HAP-1 (cell line): ENCODE measurements at regions not wholly inside any gene's neighbourhood (a gene's known extent, or its start where the extent isn't known, plus 50 kb on each side); places are given as distances from the start of the nearest gene placed in this dataset.
"Not testable (repeated sequence)": the region's sequence is repeated elsewhere in the genome, so short reads cannot be mapped to it uniquely, and the experiment has no call there.

Experiments
- DNase-seq, 2 experiments: peaks; one replicate each; pipeline ENCODE4 v3.0.0-alpha.2; 2016 to 2020; ENCODE audit warnings: low spot score in 2 of 2
- H3K27me3 ChIP-seq: fragments of 250-450 bp; sonication (Bioruptor Pico); 2 replicates; pipeline ENCODE4 v1.5.1; 2020; ENCODE audit warnings: low read depth, mild to moderate bottlenecking, moderate library complexity
- H3K36me3 ChIP-seq: fragments of 250-450 bp; sonication (Bioruptor Pico); replicated peaks from 2 replicates; pipeline ENCODE4 v1.5.1; 2020; ENCODE audit warnings: mild to moderate bottlenecking
- H3K4me1 ChIP-seq: fragments of 250-450 bp; sonication (Bioruptor Pico); 2 replicates; pipeline ENCODE4 v1.5.1; 2020; ENCODE audit warnings: mild to moderate bottlenecking
- H3K4me3 ChIP-seq: fragments of 250-450 bp; sonication (Bioruptor Pico); 2 replicates; pipeline ENCODE4 v1.5.1; 2020; ENCODE audit warnings: mild to moderate bottlenecking, moderate library complexity
- H3K9me3 ChIP-seq: fragments of 250-450 bp; sonication (Bioruptor Pico); 2 replicates; pipeline ENCODE4 v1.5.1; 2020; ENCODE audit warnings: mild to moderate bottlenecking, moderate library complexity
- in situ Hi-C: fragments of 300-500 bp; cut with MboI; formaldehyde crosslinking; loops from 3 replicates; pipeline ENCODE4 v1.14.3; 2020; ENCODE audit warnings: low sequenced_read_pairs, inconsistent platforms, mixed read lengths

DNA sequence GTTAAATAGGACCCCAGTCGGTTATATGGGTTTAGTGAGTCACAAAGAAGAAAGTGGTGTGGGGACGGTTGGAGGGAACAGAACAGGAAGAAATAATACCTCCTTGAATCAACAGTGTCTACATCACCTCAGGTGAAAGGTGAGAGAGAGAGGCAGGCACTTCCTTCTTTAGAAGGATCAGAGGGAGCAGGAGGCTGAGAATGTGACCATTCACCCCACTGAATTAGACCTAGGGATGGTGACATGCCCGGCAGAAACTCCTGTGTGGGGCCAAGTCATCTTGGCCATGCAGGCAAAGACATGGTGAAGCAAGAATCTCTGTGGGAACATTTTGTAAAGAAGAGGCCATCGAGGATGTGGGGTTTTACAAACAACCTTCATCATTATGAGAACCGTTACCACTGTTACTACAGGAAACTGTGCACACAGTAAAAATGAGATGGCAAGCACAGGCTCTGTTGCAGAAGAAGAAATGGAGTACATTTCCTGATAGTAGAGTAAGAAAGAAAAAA lies 1196.9 kb downstream of the VRK1 start:
- Histone ChIP-seq H3K36me3 (no peaks in the 10 kb centered on the region), H3K27me3 (no peaks in the 10 kb centered on the region), H3K4me3 (no peak overlapping the region), H3K4me1 (no peaks in the 10 kb centered on the region), H3K9me3 (no peaks in the 10 kb centered on the region)
- no peak for DNase-seq
- in situ Hi-C loops = no loop called here

- in situ Hi-C loops = no loop called here
- H3K4me1 ChIP-seq = no peaks in the 10 kb centered on the region
- no peak for DNase-seq
- H3K36me3 ChIP-seq = no peaks in the 10 kb centered on the region
- H3K27me3 ChIP-seq = no peaks in the 10 kb centered on the region
- H3K4me3 ChIP-seq = no peak overlapping the region
- no peaks in the 10 kb centered on the region for H3K9me3 ChIP-seq
These were observed 1197.9 kb downstream of the VRK1 start for GRCh38 chr14:97995038-97995437.

GRCh38 chr14:97995531-97995930 lies 1198.3 kb downstream of the VRK1 start:
- no peak for DNase-seq
- in situ Hi-C loops = no loop called here
- H3K27me3 ChIP-seq = no peaks in the 10 kb centered on the region

DNA sequence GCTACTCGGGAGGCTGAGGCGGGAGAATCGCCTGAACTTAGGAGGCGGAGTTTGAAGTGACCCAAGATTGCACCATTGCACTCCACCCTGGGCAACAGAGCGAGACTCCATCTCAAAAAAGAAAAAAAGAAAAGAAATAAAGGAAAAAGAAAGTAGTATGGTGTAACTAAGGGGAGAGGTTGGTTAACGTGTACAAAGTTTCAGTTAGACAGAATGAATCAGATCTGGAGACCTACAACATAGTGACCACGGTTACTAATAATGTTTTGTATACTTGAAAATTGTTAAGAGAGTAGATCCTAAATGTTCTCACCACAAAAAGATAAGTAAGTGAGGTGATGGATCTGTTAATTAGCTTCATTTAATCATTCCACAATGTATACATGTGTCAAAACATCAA lies 1208.8 kb downstream of the VRK1 start:
- Histone ChIP-seq H3K36me3 (no peaks in the 10 kb centered on the region), H3K27me3 (no peaks in the 10 kb centered on the region), H3K4me3 (no peak overlapping the region), H3K4me1 (no peaks in the 10 kb centered on the region), H3K9me3 (no peaks in the 10 kb centered on the region)
- DNase-seq = no peak
- in situ Hi-C loops = no loop called here

More at GRCh38 chr14:97995531-97995930, 1198.3 kb downstream of the VRK1 start:
- Histone ChIP-seq H3K4me1 (no peaks in the 10 kb centered on the region), H3K4me3 (no peak overlapping the region), H3K9me3 (no peaks in the 10 kb centered on the region), H3K36me3 (no peaks in the 10 kb centered on the region)

- DNase-seq = no peak
- no peaks in the 10 kb centered on the region for H3K4me1 ChIP-seq
- no peaks in the 10 kb centered on the region for H3K36me3 ChIP-seq
- H3K4me3 ChIP-seq = no peak overlapping the region
- H3K27me3 ChIP-seq = no peaks in the 10 kb centered on the region
- in situ Hi-C loops = no loop called here
- H3K9me3 ChIP-seq = no peaks in the 10 kb centered on the region
These were observed 1211.4 kb downstream of the VRK1 start for GRCh38 chr14:98008381-98009113.

GRCh38 chr14:98009177-98009576 lies 1212.0 kb downstream of the VRK1 start:
- in situ Hi-C loops, H3K36me3 ChIP-seq, DNase-seq: not testable (repeated sequence)

DNA sequence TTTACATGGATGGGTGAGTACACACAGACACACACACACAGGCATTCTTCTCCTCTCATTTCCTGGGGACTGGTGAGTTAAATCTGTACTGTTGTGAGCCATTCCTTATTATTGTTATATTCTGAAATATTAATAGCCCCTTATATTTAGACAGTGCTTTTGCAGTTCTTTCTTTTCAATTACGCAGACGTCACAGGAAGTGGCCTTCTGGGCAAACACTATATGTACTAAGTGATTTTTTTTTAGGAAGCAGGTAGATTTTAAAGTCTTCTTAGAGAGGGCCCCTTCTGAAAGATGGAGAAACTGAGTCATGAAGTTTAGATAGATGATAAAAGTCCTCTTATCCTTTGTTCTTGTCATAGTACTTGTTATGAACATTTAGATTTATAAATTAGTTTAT lies 1213.6 kb downstream of the VRK1 start:
- Histone ChIP-seq H3K4me3 (no peak overlapping the region), H3K36me3 (no peaks in the 10 kb centered on the region), H3K9me3 (no peaks in the 10 kb centered on the region), H3K27me3 (no peaks in the 10 kb centered on the region), H3K4me1 (no peaks in the 10 kb centered on the region)
- in situ Hi-C loops = no loop called here
- no peak for DNase-seq

More at GRCh38 chr14:98009177-98009576, 1212.0 kb downstream of the VRK1 start:
- not testable (repeated sequence) for H3K4me3 ChIP-seq, H3K4me1 ChIP-seq, H3K9me3 ChIP-seq, H3K27me3 ChIP-seq

DNA sequence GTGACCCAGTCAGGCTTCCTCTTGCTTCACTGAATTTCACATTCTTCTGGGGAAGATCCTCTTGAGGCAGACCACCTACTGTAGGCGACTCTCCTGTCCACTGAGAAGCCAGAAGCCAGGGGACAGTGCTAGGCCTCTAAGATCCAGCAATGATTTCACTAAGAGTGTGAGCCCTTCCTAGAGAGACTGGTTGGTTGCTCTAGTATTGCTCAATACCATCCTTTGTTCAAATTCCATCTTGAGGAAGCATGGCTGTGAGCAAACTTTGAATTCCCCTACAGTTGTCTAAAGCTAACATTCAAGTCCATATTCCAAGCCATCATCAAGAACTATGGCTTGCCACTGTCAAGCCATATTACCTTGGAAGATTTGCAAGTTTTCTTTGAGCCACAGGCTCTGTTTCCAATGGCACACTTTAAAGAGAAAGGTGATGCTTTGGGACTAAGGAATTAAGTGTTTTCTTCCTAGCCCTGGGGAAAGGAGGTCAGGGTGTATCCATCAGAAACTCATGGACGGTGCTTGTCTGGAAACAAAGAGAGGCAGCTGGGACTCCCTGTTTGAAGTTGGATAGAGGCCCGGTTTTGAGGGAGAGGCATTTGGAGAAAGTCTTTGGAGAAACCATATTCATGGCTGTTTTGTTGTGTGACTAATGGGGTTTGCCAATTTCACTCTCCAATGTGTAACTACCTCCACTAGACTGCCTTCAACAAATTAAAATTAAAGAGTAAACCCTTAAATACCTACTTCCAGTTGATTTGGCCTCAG lies 1217.9 kb downstream of the VRK1 start:
- Histone ChIP-seq H3K4me3 (no peak overlapping the region), H3K27me3 (no peaks in the 10 kb centered on the region), H3K36me3 (no peaks in the 10 kb centered on the region), H3K4me1 (no peaks in the 10 kb centered on the region), H3K9me3 (no peaks in the 10 kb centered on the region)
- no peak for DNase-seq
- in situ Hi-C loops = no loop called here

DNA sequence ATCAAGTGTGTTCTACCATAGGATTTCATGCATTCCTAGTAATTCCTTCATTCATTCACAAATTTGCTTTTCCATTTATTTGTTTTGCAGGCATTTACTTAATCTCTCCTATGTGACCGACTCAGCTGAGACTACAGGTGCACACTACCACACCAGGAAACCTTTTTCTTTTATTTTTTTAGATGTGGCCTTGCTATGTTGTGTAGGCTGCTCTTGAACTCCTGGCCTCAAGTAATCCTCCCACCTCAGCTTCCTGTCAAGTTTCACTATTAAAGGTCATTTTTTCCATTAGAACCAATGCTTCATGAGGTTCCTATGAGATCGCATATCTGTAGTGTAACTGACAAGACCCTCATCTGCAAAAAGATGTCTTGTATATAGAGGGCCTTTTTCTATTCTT lies 1218.7 kb downstream of the VRK1 start:
- Histone ChIP-seq H3K4me3 (no peak overlapping the region), H3K9me3 (no peaks in the 10 kb centered on the region), H3K27me3 (no peaks in the 10 kb centered on the region), H3K4me1 (no peaks in the 10 kb centered on the region), H3K36me3 (no peaks in the 10 kb centered on the region)
- in situ Hi-C loops = no loop called here
- DNase-seq = no peak

- Histone ChIP-seq H3K4me3 (no peak overlapping the region), H3K36me3 (no peaks in the 10 kb centered on the region), H3K27me3 (no peaks in the 10 kb centered on the region), H3K9me3 (no peaks in the 10 kb centered on the region), H3K4me1 (no peaks in the 10 kb centered on the region)
- DNase-seq = no peak
- in situ Hi-C loops = no loop called here
These were observed 1221.4 kb downstream of the VRK1 start for GRCh38 chr14:98018628-98019027.

DNA sequence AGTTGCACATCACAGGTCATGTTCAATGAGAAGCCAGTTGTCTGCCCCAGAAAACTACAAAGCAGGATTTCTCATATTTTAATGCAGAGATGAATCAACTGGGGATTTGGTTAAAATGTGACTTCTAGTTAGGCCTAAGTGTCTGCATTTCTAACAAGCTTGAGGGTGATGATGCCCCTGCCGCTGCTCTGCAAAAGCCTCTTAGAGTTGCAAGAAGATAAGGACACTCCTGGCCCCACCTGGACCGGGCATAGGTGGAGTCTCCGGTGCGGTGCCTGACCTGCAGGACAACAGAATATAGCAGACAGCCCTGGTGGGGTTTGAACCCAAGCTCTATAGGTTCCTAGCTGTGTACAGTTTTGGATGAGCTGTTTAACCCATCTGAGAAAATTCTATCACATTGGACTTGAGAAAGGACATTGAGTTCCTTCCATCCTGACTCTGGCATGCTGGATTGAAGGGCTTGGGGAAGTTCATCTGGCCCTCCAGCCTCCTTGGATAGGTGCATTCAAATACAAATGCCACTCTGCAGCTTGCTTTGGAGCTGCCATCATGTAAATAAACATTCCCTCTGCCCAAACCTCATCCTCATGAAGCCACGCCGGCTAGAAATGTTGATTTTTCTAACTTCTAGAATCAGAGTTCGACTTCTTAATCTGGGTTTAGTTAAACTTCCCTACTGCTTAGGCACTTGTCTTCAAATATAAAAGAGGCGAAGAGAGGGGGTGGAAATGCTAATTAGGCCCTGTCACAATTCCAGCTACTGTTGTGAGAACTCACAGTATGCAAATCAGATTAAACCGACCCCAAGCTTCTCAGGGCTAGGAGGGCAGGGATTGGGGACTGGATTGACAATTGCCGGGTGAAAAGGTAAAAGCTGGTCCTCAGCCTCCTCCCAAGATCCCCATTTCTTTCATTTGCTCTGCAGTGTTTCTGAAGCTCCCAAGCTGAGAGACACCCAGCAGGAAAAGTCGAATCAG lies 1225.6 kb downstream of the VRK1 start:
- H3K36me3 ChIP-seq = no peaks in the 10 kb centered on the region

GRCh38 chr14:98028162-98028561 lies 1231.0 kb downstream of the VRK1 start:
- in situ Hi-C loops = no loop called here

More for the DNA sequence above, 1225.6 kb downstream of the VRK1 start:
- H3K9me3 ChIP-seq = no peaks in the 10 kb centered on the region
- H3K4me3 ChIP-seq = no peak overlapping the region
- H3K4me1 ChIP-seq = no peaks in the 10 kb centered on the region
- in situ Hi-C loops = no loop called here
- DNase-seq = no peak
- H3K27me3 ChIP-seq = no peaks in the 10 kb centered on the region

GRCh38 chr14:98035396-98035795 lies 1236.6 kb downstream of the BCL11B start:
- H3K4me1 ChIP-seq = no peaks in the 10 kb centered on the region
- DNase-seq = no peak
- no peaks in the 10 kb centered on the region for H3K27me3 ChIP-seq
- in situ Hi-C loops = no loop called here
- no peaks in the 10 kb centered on the region for H3K36me3 ChIP-seq
- no peaks in the 10 kb centered on the region for H3K9me3 ChIP-seq
- no peak overlapping the region for H3K4me3 ChIP-seq

More at GRCh38 chr14:98028162-98028561, 1231.0 kb downstream of the VRK1 start:
- H3K4me1 ChIP-seq = no peaks in the 10 kb centered on the region
- no peaks in the 10 kb centered on the region for H3K36me3 ChIP-seq
- DNase-seq = no peak
- H3K4me3 ChIP-seq = no peak overlapping the region
- H3K27me3 ChIP-seq = no peaks in the 10 kb centered on the region
- H3K9me3 ChIP-seq = no peaks in the 10 kb centered on the region; the same call in 1 of the 2 replicates
